NB4 (cell line): ENCODE measurements at regions not wholly inside any gene's neighbourhood (a gene's known extent, or its start where the extent isn't known, plus 50 kb on each side); places are given as distances from the start of the nearest gene placed in this dataset.

Experiments used
- DNase-seq: peaks from one replicate; pipeline ENCODE4 v3.0.0; 2010; ENCODE audit warnings: low read depth
- H3K4me3 ChIP-seq: one replicate; pipeline ENCODE4 v1.5.1; 2011; ENCODE audit warnings: mild to moderate bottlenecking, low read depth, low read length, moderate library complexity
- CTCF ChIP-seq: IDR thresholded peaks from one replicate; pipeline ENCODE4 v1.5.1; 2012; ENCODE audit warnings: low read depth, low read length
- MAX ChIP-seq: IDR thresholded peaks from 2 replicates; pipeline ENCODE4 v1.6.1; 2011; ENCODE audit warnings: low read depth, low read length
- MYC ChIP-seq: IDR thresholded peaks from 2 replicates; pipeline ENCODE4 v1.6.1; 2011; ENCODE audit warnings: low read depth, low read length
- POLR2A ChIP-seq: IDR thresholded peaks from 2 replicates; pipeline ENCODE4 v1.6.1; 2011; ENCODE audit warnings: mild to moderate bottlenecking; ENCODE audit not compliant: insufficient read length; ENCODE audit errors: extremely low read depth

GRCh38 chr7:137080516-137081203 lies 212.2 kb downstream of the CHRM2 start:
- TF ChIP-seq POLR2A (no peak), MYC (no peak), CTCF (no peak)
- no peak for DNase-seq
- H3K4me3 ChIP-seq: no peak overlapping the region

GRCh38 chr7:137078781-137079180 lies 210.3 kb downstream of the CHRM2 start:
- no peak for DNase-seq
- TF ChIP-seq CTCF: no peak

GRCh38 chr7:137074391-137075030 lies 206.1 kb downstream of the CHRM2 start:
- H3K4me3 ChIP-seq: no peak overlapping the region
- no peak for DNase-seq
- TF ChIP-seq MYC (no peak), POLR2A (no peak), MAX (no peak), CTCF (no peak)

More at GRCh38 chr7:137078781-137079180, 210.3 kb downstream of the CHRM2 start:
- no peak overlapping the region for H3K4me3 ChIP-seq

GRCh38 chr7:137073571-137074325 lies 205.3 kb downstream of the CHRM2 start:
- DNase-seq: no peak

More at GRCh38 chr7:137073571-137074325, 205.3 kb downstream of the CHRM2 start:
- no peak for TF ChIP-seq CTCF
- TF ChIP-seq POLR2A: no peak
- TF ChIP-seq MYC: no peak
- no peak for TF ChIP-seq MAX
- no peak overlapping the region for H3K4me3 ChIP-seq
